ENCODE measurements at regions not wholly inside any gene's neighbourhood (a gene's known extent, or its start where the extent isn't known, plus 50 kb on each side); places are given as distances from the start of the nearest gene placed in this dataset.

DNA sequence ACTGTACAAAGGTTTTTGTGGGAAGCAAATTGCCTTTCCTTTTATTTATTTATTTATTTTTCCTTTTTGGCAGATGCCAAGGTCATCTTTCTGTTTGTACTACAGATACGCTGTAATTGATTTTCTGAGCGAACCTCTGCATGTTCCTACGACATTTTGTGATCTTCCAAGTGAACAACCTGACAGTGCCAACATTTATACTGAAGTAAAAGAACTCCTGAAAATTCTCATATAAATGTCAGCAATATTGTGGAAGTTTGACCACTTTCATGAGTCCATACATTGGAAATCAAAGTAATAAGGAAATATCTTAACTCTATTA, 86.8 kb upstream of the EEPD1 start:
- TF ChIP-seq, protein P1, sequence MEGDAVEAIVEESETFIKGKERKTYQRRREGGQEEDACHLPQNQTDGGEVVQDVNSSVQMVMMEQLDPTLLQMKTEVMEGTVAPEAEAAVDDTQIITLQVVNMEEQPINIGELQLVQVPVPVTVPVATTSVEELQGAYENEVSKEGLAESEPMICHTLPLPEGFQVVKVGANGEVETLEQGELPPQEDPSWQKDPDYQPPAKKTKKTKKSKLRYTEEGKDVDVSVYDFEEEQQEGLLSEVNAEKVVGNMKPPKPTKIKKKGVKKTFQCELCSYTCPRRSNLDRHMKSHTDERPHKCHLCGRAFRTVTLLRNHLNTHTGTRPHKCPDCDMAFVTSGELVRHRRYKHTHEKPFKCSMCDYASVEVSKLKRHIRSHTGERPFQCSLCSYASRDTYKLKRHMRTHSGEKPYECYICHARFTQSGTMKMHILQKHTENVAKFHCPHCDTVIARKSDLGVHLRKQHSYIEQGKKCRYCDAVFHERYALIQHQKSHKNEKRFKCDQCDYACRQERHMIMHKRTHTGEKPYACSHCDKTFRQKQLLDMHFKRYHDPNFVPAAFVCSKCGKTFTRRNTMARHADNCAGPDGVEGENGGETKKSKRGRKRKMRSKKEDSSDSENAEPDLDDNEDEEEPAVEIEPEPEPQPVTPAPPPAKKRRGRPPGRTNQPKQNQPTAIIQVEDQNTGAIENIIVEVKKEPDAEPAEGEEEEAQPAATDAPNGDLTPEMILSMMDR (IDR thresholded peaks at IDR 0.05), result no peak
- TF ChIP-seq ZFX (IDR thresholded peaks at IDR 0.05; ENCODE audit: borderline replicate concordance), result no peak

Data from 22Rv1 (cell line).